B cell (primary cell): ENCODE measurements at regions not wholly inside any gene's neighbourhood (a gene's known extent, or its start where the extent isn't known, plus 50 kb on each side); places are given as distances from the start of the nearest gene placed in this dataset.

Experiments used
- EZH2 ChIP-seq: IDR thresholded peaks from 2 replicates; pipeline ENCODE4 v1.6.1; 2012; ENCODE audit warnings: borderline replicate concordance, low read depth, mild to moderate bottlenecking, moderate library complexity, low read length; ENCODE audit not compliant: insufficient read depth, poor library complexity, severe bottlenecking
- TF ChIP-seq, protein P1 (sequence below): fragments of 200-600 bp; IDR thresholded peaks from one replicate; pipeline ENCODE4 v1.8.0; 2022; ENCODE audit warnings: antibody characterized with exemption, mild to moderate bottlenecking

DNA sequence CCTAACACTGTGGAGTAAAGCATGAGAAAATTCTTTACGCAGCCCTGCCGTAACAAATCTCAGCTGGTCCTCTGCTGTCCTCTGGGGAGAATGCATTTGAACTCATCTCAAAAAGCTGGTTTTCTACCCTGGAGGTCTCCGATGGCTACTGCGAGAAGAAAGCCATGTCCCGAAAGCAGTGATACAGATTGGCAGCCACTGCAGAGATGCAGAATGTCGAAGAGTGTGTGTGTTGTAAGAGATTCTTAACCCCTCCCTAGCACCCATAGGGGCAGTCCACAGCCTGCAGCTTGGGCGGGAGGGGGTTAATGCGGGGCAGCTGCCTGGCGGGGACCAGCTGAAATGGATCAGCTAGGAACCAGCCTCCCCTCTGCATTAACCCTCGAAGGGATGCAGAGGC is 235.9 kb downstream of the ZNF516 start:
- TF ChIP-seq, protein P1, sequence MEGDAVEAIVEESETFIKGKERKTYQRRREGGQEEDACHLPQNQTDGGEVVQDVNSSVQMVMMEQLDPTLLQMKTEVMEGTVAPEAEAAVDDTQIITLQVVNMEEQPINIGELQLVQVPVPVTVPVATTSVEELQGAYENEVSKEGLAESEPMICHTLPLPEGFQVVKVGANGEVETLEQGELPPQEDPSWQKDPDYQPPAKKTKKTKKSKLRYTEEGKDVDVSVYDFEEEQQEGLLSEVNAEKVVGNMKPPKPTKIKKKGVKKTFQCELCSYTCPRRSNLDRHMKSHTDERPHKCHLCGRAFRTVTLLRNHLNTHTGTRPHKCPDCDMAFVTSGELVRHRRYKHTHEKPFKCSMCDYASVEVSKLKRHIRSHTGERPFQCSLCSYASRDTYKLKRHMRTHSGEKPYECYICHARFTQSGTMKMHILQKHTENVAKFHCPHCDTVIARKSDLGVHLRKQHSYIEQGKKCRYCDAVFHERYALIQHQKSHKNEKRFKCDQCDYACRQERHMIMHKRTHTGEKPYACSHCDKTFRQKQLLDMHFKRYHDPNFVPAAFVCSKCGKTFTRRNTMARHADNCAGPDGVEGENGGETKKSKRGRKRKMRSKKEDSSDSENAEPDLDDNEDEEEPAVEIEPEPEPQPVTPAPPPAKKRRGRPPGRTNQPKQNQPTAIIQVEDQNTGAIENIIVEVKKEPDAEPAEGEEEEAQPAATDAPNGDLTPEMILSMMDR = no peak
- no peak for TF ChIP-seq EZH2
